HG02943 (cell line): ENCODE measurements at regions not wholly inside any gene's neighbourhood (a gene's known extent, or its start where the extent isn't known, plus 50 kb on each side); places are given as distances from the start of the nearest gene placed in this dataset.

Experiments
- ATAC-seq: cut with Tn5 transposase; IDR thresholded peaks from one replicate; pipeline ENCODE4 v1.9.1; 2021; ENCODE audit warnings: mild to moderate bottlenecking, low read depth, moderate library complexity; ENCODE audit not compliant: unreplicated experiment

DNA sequence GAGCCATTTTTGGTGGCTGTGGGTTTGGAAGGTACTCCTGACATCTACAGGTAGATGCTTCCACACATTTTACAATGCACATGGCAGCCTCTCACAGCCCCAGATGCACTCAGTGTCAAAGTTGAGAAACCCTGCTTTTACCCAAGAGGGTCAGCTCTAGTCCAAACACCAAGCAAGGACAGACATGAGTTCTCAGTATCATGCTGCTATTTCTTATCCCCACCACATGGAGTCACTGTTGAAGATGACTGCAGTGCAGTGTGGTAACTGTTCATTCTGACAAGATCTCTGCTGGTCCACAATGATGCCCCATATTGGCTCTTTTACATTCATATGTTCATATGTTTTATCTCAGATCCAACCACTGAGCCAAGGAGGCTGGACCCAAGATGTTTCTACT is 50.5 kb upstream of the SALL1 start:
- ATAC-seq: no peak
